ENCODE measurements at regions not wholly inside any gene's neighbourhood (a gene's known extent, or its start where the extent isn't known, plus 50 kb on each side); places are given as distances from the start of the nearest gene placed in this dataset.

GRCh38 chr2:120443946-120444345 lies 98.0 kb downstream of the INHBB start:
- TF ChIP-seq, protein P1, sequence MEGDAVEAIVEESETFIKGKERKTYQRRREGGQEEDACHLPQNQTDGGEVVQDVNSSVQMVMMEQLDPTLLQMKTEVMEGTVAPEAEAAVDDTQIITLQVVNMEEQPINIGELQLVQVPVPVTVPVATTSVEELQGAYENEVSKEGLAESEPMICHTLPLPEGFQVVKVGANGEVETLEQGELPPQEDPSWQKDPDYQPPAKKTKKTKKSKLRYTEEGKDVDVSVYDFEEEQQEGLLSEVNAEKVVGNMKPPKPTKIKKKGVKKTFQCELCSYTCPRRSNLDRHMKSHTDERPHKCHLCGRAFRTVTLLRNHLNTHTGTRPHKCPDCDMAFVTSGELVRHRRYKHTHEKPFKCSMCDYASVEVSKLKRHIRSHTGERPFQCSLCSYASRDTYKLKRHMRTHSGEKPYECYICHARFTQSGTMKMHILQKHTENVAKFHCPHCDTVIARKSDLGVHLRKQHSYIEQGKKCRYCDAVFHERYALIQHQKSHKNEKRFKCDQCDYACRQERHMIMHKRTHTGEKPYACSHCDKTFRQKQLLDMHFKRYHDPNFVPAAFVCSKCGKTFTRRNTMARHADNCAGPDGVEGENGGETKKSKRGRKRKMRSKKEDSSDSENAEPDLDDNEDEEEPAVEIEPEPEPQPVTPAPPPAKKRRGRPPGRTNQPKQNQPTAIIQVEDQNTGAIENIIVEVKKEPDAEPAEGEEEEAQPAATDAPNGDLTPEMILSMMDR (IDR thresholded peaks at IDR 0.05; ENCODE audit: insufficient read depth, low read depth, low read length) = no peak
- H3K4me3 ChIP-seq (ENCODE audit: low read depth, low read length) = no peak overlapping the region
- no peak for DNase-seq (ENCODE audit: low read depth)

DNA sequence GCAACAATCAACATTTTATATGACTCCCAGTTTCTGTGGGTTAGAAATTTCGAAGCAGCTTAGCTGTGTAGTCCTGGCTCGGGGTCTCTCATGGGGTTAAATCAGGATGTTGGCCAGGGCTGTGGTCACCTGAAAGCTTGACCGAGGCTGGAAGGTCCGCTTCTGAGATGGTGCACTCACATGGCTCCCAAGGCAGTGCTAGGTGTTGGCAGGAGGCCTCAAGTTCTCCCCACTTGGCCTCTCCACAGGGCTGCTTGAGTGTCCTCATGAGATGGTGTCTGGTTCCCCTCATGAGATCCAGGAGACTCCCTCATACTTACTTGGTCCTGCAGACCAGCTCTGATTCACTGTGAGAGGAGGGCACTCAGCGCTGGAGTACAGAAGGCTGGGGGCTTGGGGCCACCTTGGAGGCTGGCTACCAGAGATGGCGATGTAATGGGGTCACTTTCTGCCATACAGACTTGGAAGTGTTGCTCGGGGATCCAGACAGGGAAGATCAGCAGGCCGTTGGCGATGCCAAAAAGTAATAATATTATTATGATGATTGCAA lies 98.8 kb downstream of the INHBB start:
- TF ChIP-seq, protein P1 (IDR thresholded peaks at IDR 0.05; ENCODE audit: insufficient read depth, low read depth, low read length) = no peak
- H3K4me3 ChIP-seq (ENCODE audit: low read depth, low read length) = no peak overlapping the region
- DNase-seq (ENCODE audit: low read depth) = no peak

DNA sequence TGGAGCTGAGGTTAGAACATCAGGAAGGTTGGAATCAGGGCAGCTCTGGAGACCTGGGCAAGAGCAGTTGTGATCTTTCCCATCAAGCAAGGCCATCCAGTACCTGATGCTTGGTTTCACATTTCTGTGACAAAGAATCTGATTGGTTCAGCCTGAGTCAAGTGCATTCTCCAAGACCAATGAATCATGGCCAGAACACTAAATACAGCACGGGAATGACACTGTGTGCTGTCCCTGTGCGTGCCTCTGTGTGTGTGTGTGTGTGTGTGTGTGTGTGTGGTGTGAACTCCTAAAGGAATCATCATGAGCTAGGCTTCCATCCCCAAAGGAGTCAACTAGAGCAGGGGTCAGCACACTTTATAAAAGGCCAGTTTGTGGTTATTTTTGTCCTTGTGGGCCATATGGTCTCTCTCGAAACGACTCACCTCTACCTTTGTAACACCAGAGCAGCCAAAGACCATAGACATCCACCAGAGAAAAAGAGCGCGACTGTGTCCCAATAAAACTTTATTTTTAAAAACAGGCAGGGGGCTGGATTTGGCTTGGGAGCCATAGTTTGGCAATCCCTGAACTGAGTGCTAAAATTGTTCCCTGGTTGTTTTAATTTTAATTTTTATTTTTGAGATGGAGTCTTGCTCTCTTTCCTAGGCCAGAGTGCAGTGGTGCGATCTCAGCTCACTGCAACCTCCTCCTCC lies 99.7 kb downstream of the INHBB start:
- TF ChIP-seq, protein P1 (IDR thresholded peaks at IDR 0.05; ENCODE audit: insufficient read depth, low read depth, low read length) = no peak
- no peak for DNase-seq (ENCODE audit: low read depth)

GRCh38 chr2:120446236-120447126 lies 100.5 kb downstream of the INHBB start:
- H3K4me3 ChIP-seq (ENCODE audit: low read depth, low read length) = no peak overlapping the region
- no peak for DNase-seq (ENCODE audit: low read depth)
- TF ChIP-seq, protein P1 (IDR thresholded peaks at IDR 0.05; ENCODE audit: insufficient read depth, low read depth, low read length) = no peak

More for the DNA sequence above, 99.7 kb downstream of the INHBB start:
- no peak overlapping the region for H3K4me3 ChIP-seq (ENCODE audit: low read depth, low read length)

GRCh38 chr2:120447127-120447785 lies 101.3 kb downstream of the INHBB start:
- TF ChIP-seq, protein P1 (IDR thresholded peaks at IDR 0.05; ENCODE audit: insufficient read depth, low read depth, low read length) = no peak
- H3K4me3 ChIP-seq (ENCODE audit: low read depth, low read length) = no peak overlapping the region
- no peak for DNase-seq (ENCODE audit: low read depth)

DNA sequence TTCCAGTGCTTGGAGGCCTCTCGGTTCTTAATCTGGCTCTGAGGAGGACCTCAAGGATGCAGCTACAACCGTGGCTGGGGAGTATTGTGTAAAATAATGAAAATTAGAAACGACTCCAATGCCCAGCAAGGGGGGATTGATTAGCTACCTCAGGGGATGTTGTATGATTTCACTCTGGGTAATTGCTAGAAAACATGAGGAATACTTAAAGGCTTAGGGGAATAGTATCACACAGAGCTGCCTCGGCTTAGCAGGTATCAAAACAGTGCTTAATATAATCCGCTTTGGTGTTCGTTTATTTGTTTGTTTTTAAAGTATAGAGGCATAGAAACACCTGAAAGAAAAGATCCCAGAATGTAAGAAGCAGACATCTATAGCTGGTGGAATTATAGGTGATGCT lies 102.5 kb downstream of the INHBB start:
- H3K4me3 ChIP-seq (ENCODE audit: low read depth, low read length) = no peak overlapping the region
- TF ChIP-seq, protein P1 (IDR thresholded peaks at IDR 0.05; ENCODE audit: insufficient read depth, low read depth, low read length) = no peak
- DNase-seq (ENCODE audit: low read depth) = no peak
